Neuronal stem cell (in vitro differentiated cells): ENCODE measurements at regions not wholly inside any gene's neighbourhood (a gene's known extent, or its start where the extent isn't known, plus 50 kb on each side); places are given as distances from the start of the nearest gene placed in this dataset.
"Not testable (repeated sequence)": the region's sequence is repeated elsewhere in the genome, so short reads cannot be mapped to it uniquely, and the experiment has no call there.

Experiments
- DNase-seq: peaks from one replicate; pipeline ENCODE4 v3.0.0-alpha.2; 2013; ENCODE audit warnings: low spot score
- H2AFZ ChIP-seq: one replicate; pipeline ENCODE4 v1.6.1; 2013; ENCODE audit warnings: mild to moderate bottlenecking, low read length, inconsistent platforms
- H2AK5ac ChIP-seq: 2 replicates; pipeline ENCODE4 v1.6.1; 2013; ENCODE audit warnings: low read depth, mild to moderate bottlenecking, inconsistent platforms, low read length, moderate library complexity, mixed read lengths
- H2BK120ac ChIP-seq: 2 replicates; pipeline ENCODE4 v1.6.1; 2013; ENCODE audit warnings: low read depth, mild to moderate bottlenecking, inconsistent platforms, low read length, moderate library complexity, mixed read lengths
- H2BK12ac ChIP-seq: one replicate; pipeline ENCODE4 v1.6.1; 2013; ENCODE audit warnings: low read length, inconsistent platforms
- H2BK15ac ChIP-seq: 2 replicates; pipeline ENCODE4 v1.6.1; 2013; ENCODE audit warnings: mild to moderate bottlenecking, low read length, inconsistent platforms, mixed read lengths
- H2BK5ac ChIP-seq: one replicate; pipeline ENCODE4 v1.6.1; 2013; ENCODE audit warnings: inconsistent platforms, mild to moderate bottlenecking, low read length, moderate library complexity
- H3K14ac ChIP-seq: one replicate; pipeline ENCODE4 v1.6.1; 2013; ENCODE audit warnings: low read length, inconsistent platforms
- H3K18ac ChIP-seq: 2 replicates; pipeline ENCODE4 v1.6.1; 2013; ENCODE audit warnings: low read length, inconsistent platforms
- H3K23ac ChIP-seq: 2 replicates; pipeline ENCODE4 v1.6.1; 2013; ENCODE audit warnings: low read depth, mild to moderate bottlenecking, mixed read lengths, low read length, inconsistent platforms; ENCODE audit not compliant: poor library complexity
- H3K27ac ChIP-seq: replicated peaks from 3 replicates; pipeline ENCODE4 v1.5.1; 2013; ENCODE audit warnings: low read length, inconsistent platforms
- H3K27me3 ChIP-seq, 3 experiments: 2 replicates each; pipeline ENCODE4 v1.6.1; 2013; ENCODE audit warnings: low read length in 3 of 3, mild to moderate bottlenecking in 2 of 3, inconsistent platforms in 1 of 3, low read depth in 1 of 3, mixed read lengths in 1 of 3, moderate library complexity in 1 of 3; ENCODE audit not compliant: control insufficient read depth in 3 of 3, insufficient read depth in 3 of 3
- H3K36me3 ChIP-seq, 2 donors: replicated peaks in 1 of 2; 2 replicates each; pipeline ENCODE4 v1.6.1; 2013; ENCODE audit warnings: low read length in 2 of 2; ENCODE audit not compliant: control insufficient read depth in 2 of 2, insufficient read depth in 2 of 2
- H3K4ac ChIP-seq: 2 replicates; pipeline ENCODE4 v1.6.1; 2013; ENCODE audit warnings: inconsistent platforms, mild to moderate bottlenecking, low read length, moderate library complexity
- H3K4me1 ChIP-seq, 2 donors: 1 replicate in 1 of 2; 2 replicates in 1 of 2; pipeline ENCODE4 v1.6.1; 2013; ENCODE audit warnings: low read length in 2 of 2, low read depth in 1 of 2; ENCODE audit not compliant: control insufficient read depth in 2 of 2, insufficient read depth in 1 of 2
- H3K4me2 ChIP-seq: one replicate; pipeline ENCODE4 v1.6.1; 2013; ENCODE audit warnings: mild to moderate bottlenecking, low read length, inconsistent platforms; ENCODE audit not compliant: insufficient read depth, poor library complexity, severe bottlenecking
- H3K4me3 ChIP-seq, 2 donors: 2 replicates each; pipeline ENCODE4 v1.5.1; 2013; ENCODE audit warnings: low read length in 2 of 2, mild to moderate bottlenecking in 2 of 2, inconsistent platforms in 1 of 2, moderate library complexity in 1 of 2
- H3K79me1 ChIP-seq: one replicate; pipeline ENCODE4 v1.6.1; 2013; ENCODE audit warnings: low read depth, mild to moderate bottlenecking, inconsistent platforms, low read length, moderate library complexity
- H3K9ac ChIP-seq: one replicate; pipeline ENCODE4 v1.6.1; 2013; ENCODE audit warnings: mild to moderate bottlenecking, low read depth, low read length, inconsistent platforms; ENCODE audit not compliant: poor library complexity
- H3K9me3 ChIP-seq, 2 donors: replicated peaks in 1 of 2; 2 replicates each; pipeline versions ENCODE3 to v1.6.1; 2013; ENCODE audit warnings: low read length in 2 of 2, mild to moderate bottlenecking in 2 of 2, inconsistent platforms in 1 of 2, low read depth in 1 of 2, mixed read lengths in 1 of 2, moderate library complexity in 1 of 2; ENCODE audit not compliant: control insufficient read depth in 2 of 2, insufficient read depth in 1 of 2
- H4K8ac ChIP-seq: one replicate; pipeline ENCODE4 v1.6.1; 2013; ENCODE audit warnings: low read depth, mild to moderate bottlenecking, inconsistent platforms, low read length, moderate library complexity
- H4K91ac ChIP-seq: one replicate; pipeline ENCODE4 v1.6.1; 2013; ENCODE audit warnings: low read length, low read depth, mild to moderate bottlenecking, inconsistent platforms; ENCODE audit not compliant: poor library complexity
- WGBS, 2 donors: extraction: QIAGEN DNeasy Blood & Tissue Kit; methylation state at CpG; one replicate each; pipeline ENCODE4 v1.1.7; 2013; ENCODE audit warnings: missing lambda C conversion rate in 2 of 2, mixed read lengths in 1 of 2; ENCODE audit not compliant: insufficient read length in 2 of 2, insufficient replicate concordance in 1 of 2; ENCODE audit errors: extremely low coverage in 2 of 2; 5-methylcytosine and 5-hydroxymethylcytosine counted together

DNA sequence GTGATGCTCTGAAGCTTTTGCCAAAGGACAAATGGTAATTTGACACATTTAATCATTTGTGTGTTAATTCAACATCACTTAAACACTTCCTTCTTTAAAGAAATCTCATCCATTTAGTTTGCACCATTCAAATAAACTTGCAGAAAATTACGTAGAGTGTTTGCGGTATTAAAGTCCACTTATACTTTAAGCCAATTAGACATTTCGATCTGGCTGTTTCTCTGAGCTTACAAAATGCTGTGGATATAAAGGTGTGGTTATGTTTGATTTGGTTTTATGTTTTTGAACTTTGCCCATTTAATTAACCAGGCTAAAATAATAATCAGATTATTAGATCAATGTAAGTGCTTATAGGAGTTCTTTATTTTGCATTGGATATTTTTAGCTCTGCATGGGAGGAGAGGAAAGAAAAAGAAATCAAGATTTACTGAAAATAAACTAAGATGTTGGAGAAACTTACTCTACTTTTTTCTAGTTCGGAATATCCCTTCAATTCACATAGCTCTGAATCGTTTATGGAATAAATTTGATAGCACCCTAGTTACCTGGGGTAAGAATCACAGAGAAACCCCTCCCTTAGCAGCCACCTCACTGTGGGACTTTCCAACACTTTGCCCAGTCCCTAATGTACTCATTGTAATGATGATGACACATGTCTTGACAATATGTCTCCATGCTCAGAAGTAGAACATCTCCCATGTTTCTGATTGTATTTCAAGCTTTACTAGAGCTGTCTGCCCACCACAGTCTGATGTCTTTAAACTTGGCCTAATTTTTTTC, 268.0 kb downstream of the BTG1 start:
- H3K4me2 ChIP-seq, result no peak overlapping the region
- H3K79me1 ChIP-seq, result no peaks in the 10 kb centered on the region
- DNase-seq, result no peak
- no peak overlapping the region for H4K91ac ChIP-seq
- H3K27ac ChIP-seq, result no peak overlapping the region
- H3K9me3 ChIP-seq, result peaks cover 1 to 2% of the 10 kb centered on the region in 2 donors
- no peak overlapping the region for H2BK15ac ChIP-seq
- no peak overlapping the region for H4K8ac ChIP-seq
- H3K4me3 ChIP-seq, result no peak overlapping the region
- H2BK120ac ChIP-seq, result no peak overlapping the region
- no peak overlapping the region for H3K9ac ChIP-seq
- H3K4ac ChIP-seq, result no peak overlapping the region
- H3K23ac ChIP-seq, result no peak overlapping the region
- H2BK5ac ChIP-seq, result no peak overlapping the region
- peaks cover 4 to 5% of the 10 kb centered on the region in 2 donors for H3K4me1 ChIP-seq
- no peaks in the 10 kb centered on the region for H3K27me3 ChIP-seq
- H3K36me3 ChIP-seq, result no peaks in the 10 kb centered on the region
- H2AK5ac ChIP-seq, result no peak overlapping the region
- peak overlapping the region; percentile 74 for H2AFZ ChIP-seq
- no CpG with 5 or more reads among the region's 5 CpGs for WGBS, 2 donors
- H2BK12ac ChIP-seq, result no peak overlapping the region
- H3K18ac ChIP-seq, result no peak overlapping the region
- no peak overlapping the region for H3K14ac ChIP-seq

GRCh38 chr12:91877022-91877421, 268.6 kb downstream of the BTG1 start:
- Histone ChIP-seq H2AK5ac (no peak overlapping the region), H3K4me1 (peaks cover 4 to 5% of the 10 kb centered on the region in 2 donors), H3K23ac (no peak overlapping the region), H2BK12ac (no peak overlapping the region), H3K79me1 (no peaks in the 10 kb centered on the region), H3K4me2 (no peak overlapping the region), H4K91ac (no peak overlapping the region), H3K9me3 (peaks cover 2 to 4% of the 10 kb centered on the region in 2 donors), H3K14ac (no peak overlapping the region), H3K27me3 (no peaks in the 10 kb centered on the region), H3K36me3 (no peaks in the 10 kb centered on the region), H4K8ac (no peak overlapping the region), H3K27ac (no peak overlapping the region), H2BK15ac (no peak overlapping the region), H2AFZ (peak overlapping the region; percentile 74), H3K4me3 (no peak overlapping the region), H2BK5ac (no peak overlapping the region), H3K18ac (no peak overlapping the region), H3K9ac (no peak overlapping the region), H3K4ac (no peak overlapping the region), H2BK120ac (no peak overlapping the region)
- no peak for DNase-seq
- no CpG with 5 or more reads among the region's 3 CpGs for WGBS, 2 donors

DNA sequence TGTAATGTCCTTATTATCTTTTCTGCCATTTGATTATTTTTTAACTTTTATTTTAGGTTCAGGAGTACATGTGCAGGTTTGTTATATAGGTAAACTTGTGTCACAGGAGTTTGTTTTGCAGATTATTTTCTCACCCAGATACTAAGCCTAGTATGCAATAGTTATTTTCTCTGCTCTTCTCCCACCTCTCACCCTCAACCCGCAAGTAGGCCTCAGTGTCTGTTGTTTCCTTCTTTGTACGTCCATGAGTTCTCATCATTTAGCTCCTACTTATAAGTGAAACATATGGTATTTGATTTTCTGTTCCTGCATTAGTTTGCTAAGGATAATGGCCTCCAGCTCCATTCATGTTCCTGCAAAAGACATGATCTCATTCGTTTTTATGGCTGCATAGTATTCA, 270.0 kb downstream of the BTG1 start:
- not testable (repeated sequence) for H3K27ac ChIP-seq, H2AFZ ChIP-seq, DNase-seq, H3K79me1 ChIP-seq, H3K14ac ChIP-seq, H3K27me3 ChIP-seq, H2BK5ac ChIP-seq, H2BK120ac ChIP-seq, H4K8ac ChIP-seq, H3K18ac ChIP-seq, H3K4me1 ChIP-seq, H2BK12ac ChIP-seq, H2AK5ac ChIP-seq, H3K4ac ChIP-seq, H3K9ac ChIP-seq, H3K4me3 ChIP-seq, H3K36me3 ChIP-seq, H3K9me3 ChIP-seq, H3K4me2 ChIP-seq, H2BK15ac ChIP-seq, H3K23ac ChIP-seq, H4K91ac ChIP-seq
- WGBS, 2 donors, result no CpG with 5 or more reads among the region's 3 CpGs

DNA sequence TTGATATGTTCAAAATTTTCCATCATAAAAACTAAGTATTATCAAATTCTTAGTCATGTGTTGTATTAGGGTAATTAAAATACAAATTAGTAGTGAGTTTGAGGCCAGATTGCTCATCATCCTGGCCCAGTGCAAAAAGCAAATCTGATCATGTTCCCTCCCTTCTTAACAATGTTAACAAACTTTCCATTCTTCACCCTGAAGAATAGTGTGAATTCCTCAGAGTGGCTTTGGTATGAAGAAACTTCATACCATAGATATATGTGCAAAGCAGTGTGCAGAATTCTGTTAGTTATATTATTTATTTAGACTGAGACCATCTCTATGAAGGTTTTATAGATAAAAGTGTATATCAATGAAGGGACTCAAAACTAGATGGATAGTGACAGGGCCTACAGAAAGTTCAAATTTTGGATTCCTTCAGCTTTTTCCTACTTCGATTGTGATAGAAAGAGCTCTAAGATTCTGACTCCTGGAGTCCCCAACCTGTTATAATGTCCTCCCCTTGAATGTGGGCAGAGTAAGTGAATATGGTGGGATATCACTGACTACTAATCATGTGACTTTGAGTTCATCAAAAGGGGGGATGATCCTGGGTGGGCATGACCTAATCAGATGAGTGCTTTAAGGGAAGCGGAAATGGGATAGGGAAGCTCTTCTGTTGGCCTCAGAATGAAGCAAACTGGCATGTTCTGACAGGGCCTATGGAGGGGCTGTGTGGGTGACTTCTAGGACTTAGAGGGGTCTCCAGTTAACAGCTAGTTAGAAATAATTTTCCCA, 271.4 kb downstream of the BTG1 start:
- Histone ChIP-seq H2BK12ac (no peak overlapping the region), H3K18ac (no peak overlapping the region), H3K27me3 (no peaks in the 10 kb centered on the region), H3K23ac (no peak overlapping the region), H2AK5ac (no peak overlapping the region), H3K27ac (no peak overlapping the region), H2AFZ (no peak overlapping the region), H3K9me3 (peaks cover 2 to 4% of the 10 kb centered on the region in 2 donors), H3K14ac (no peak overlapping the region), H2BK15ac (no peak overlapping the region), H3K4me2 (no peak overlapping the region), H3K4me1 (peaks cover 4 to 5% of the 10 kb centered on the region in 2 donors), H3K9ac (no peak overlapping the region), H2BK5ac (no peak overlapping the region), H3K79me1 (no peaks in the 10 kb centered on the region), H3K36me3 (no peaks in the 10 kb centered on the region), H4K8ac (no peak overlapping the region), H3K4me3 (no peak overlapping the region), H3K4ac (no peak overlapping the region), H2BK120ac (no peak overlapping the region), H4K91ac (no peak overlapping the region)
- no CpG with 5 or more reads among the region's 2 CpGs for WGBS, 2 donors
- no peak for DNase-seq
